ENCODE measurements at regions not wholly inside any gene's neighbourhood (a gene's known extent, or its start where the extent isn't known, plus 50 kb on each side); places are given as distances from the start of the nearest gene placed in this dataset.
A peak's percentile ranks its signal among the peaks of the same experiment; 100 is the strongest.

DNA sequence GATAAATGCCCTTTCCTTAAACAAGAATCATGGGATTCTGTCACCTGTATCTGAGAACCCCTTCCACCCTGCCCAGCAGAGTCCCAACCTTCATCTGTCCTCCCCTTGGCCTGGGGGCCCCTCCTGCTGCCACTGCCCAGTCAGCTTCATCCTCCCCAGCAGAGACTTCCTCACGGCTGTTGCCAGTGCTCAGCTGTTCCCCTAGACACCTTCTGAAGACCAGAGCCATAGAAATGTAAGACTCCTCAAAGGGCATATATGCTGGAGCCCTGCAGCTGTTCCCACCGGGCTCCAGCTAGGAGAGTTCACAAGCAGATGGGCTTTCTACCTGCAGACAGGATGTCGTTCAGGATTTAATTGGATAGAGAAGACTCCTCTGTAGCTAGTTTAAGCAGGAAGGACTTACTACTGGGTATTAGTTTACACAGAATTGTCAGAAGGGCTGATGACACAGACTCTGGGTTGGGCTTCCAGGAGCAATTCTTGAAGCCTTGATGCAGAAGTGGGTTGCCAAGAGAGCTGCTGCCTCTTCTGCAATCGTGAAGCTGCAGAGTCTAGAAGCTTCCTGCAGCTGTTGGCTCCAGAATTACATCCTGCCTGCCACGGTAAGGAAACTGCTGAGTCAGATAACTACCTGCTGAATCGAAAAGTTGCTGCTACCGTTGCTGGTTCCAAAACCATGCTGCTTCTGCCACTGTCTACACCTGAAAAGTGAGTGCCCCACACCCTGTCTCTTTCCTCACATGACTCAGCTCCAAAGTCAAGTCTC is 57.1 kb upstream of the MLN start:
- peaks cover 0 to 4% of the 10 kb centered on the region in 2 experiments; a peak in 3 of 5 replicates for H3K9me3 Mint-ChIP-seq
- Histone ChIP-seq H3K18ac (ENCODE audit: insufficient read length, low read depth, low read length) (no peak overlapping the region), H3K79me2 (ENCODE audit: insufficient read depth, low read length) (no peaks in the 10 kb centered on the region), H3K14ac (ENCODE audit: insufficient read depth, low read length) (no peak overlapping the region), H4K91ac (ENCODE audit: insufficient read length, low read depth, low read length) (no peak overlapping the region), H4K8ac (replicated peaks; ENCODE audit: insufficient read length, low read depth, low read length) (no peak overlapping the region), H3K9ac (ENCODE audit: extremely low read depth, insufficient read length, low read length) (no peak overlapping the region), H3K23ac (ENCODE audit: insufficient read length, low read depth, low read length) (no peak overlapping the region), H2BK120ac (ENCODE audit: low read depth, low read length, poor library complexity, severe bottlenecking) (no peak overlapping the region), H2BK5ac (ENCODE audit: insufficient read length, low read length) (no peak overlapping the region), H2AFZ (ENCODE audit: low read length) (no peak overlapping the region), H3T11ph (ENCODE audit: low read length) (no peak overlapping the region), H3K4me1 (ENCODE audit: insufficient read depth, low read length) (no peaks in the 10 kb centered on the region), H2AK5ac (ENCODE audit: insufficient read length, low read length) (no peak overlapping the region), H3K56ac (ENCODE audit: insufficient read length, low read depth, low read length) (no peak overlapping the region), H3K23me2 (ENCODE audit: insufficient read length, low read depth, low read length, poor library complexity, severe bottlenecking) (no peaks in the 10 kb centered on the region), H4K20me1 (ENCODE audit: control insufficient read depth, insufficient read depth, insufficient read length) (no peaks in the 10 kb centered on the region), H3K9me3 (ENCODE audit: control insufficient read depth, low read depth, low read length) (no peaks in the 10 kb centered on the region), H2BK20ac (ENCODE audit: low read depth, low read length, poor library complexity, severe bottlenecking) (no peak overlapping the region), H3K27me3 (ENCODE audit: insufficient read depth, low read length) (no peaks in the 10 kb centered on the region), H2BK12ac (ENCODE audit: insufficient read length, low read depth, low read length) (no peak overlapping the region), H3K4ac (ENCODE audit: low read depth, low read length) (no peak overlapping the region), H2BK15ac (ENCODE audit: low read depth, low read length) (no peak overlapping the region), H3K27ac (ENCODE audit: insufficient read length, low read depth, low read length) (no peak overlapping the region), H4K5ac (ENCODE audit: insufficient read length, low read depth, low read length) (no peak overlapping the region), H3K79me1 (ENCODE audit: insufficient read depth, low read depth, low read length, poor library complexity, severe bottlenecking) (no peaks in the 10 kb centered on the region), H3K4me2 (ENCODE audit: insufficient read depth, insufficient read length, low read length) (no peak overlapping the region)
- TF ChIP-seq, protein P1, sequence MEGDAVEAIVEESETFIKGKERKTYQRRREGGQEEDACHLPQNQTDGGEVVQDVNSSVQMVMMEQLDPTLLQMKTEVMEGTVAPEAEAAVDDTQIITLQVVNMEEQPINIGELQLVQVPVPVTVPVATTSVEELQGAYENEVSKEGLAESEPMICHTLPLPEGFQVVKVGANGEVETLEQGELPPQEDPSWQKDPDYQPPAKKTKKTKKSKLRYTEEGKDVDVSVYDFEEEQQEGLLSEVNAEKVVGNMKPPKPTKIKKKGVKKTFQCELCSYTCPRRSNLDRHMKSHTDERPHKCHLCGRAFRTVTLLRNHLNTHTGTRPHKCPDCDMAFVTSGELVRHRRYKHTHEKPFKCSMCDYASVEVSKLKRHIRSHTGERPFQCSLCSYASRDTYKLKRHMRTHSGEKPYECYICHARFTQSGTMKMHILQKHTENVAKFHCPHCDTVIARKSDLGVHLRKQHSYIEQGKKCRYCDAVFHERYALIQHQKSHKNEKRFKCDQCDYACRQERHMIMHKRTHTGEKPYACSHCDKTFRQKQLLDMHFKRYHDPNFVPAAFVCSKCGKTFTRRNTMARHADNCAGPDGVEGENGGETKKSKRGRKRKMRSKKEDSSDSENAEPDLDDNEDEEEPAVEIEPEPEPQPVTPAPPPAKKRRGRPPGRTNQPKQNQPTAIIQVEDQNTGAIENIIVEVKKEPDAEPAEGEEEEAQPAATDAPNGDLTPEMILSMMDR (conservative IDR thresholded peaks at IDR 0.05), result no peak
- H3K36me3 Mint-ChIP-seq (ENCODE audit: insufficient read depth in 1 of 3, low read depth in 3 of 3), result no peaks in the 10 kb centered on the region; a peak in 1 of 7 replicates
- 0 out of 7 replicates have a peak overlapping the region, but pooled peaks of 1 of the 3 experiments have one; percentile 36 for H3K27ac Mint-ChIP-seq
- peaks cover 12 to 14% of the 10 kb centered on the region in 2 experiments for H3K4me1 Mint-ChIP-seq
- H3K27me3 Mint-ChIP-seq (ENCODE audit: low read depth), result peaks cover 17% of the 10 kb centered on the region
- no peak for DNase-seq
- no CpG with 5 or more reads among the region's 7 CpGs for WGBS (ENCODE audit: extremely low coverage, insufficient read length, low lambda C conversion rate)
- H3K4me3 Mint-ChIP-seq, result no peak overlapping the region

Measured in H9 (cell line).